Endodermal cell (in vitro differentiated cells): ENCODE measurements at regions not wholly inside any gene's neighbourhood (a gene's known extent, or its start where the extent isn't known, plus 50 kb on each side); places are given as distances from the start of the nearest gene placed in this dataset.
A peak's percentile ranks its signal among the peaks of the same experiment; 100 is the strongest.

Experiments used
- DNase-seq: peaks from one replicate; pipeline ENCODE4 v3.0.0-alpha.2; 2017
- H3K27ac ChIP-seq: 2 replicates; pipeline ENCODE4 v1.5.1; 2013; ENCODE audit warnings: mild to moderate bottlenecking, low read depth, low read length, moderate library complexity
- H3K27me3 ChIP-seq: 2 replicates; pipeline ENCODE4 v1.6.1; 2013; ENCODE audit warnings: mild to moderate bottlenecking, low read length, moderate library complexity; ENCODE audit not compliant: insufficient read depth, control insufficient read depth, poor library complexity, severe bottlenecking
- H3K36me3 ChIP-seq: 2 replicates; pipeline ENCODE4 v1.7.0; 2013; ENCODE audit warnings: mild to moderate bottlenecking, low read length, moderate library complexity; ENCODE audit not compliant: control insufficient read depth, insufficient read depth
- H3K4me1 ChIP-seq: one replicate; pipeline ENCODE4 v1.7.0; 2013; ENCODE audit warnings: low read length; ENCODE audit not compliant: control insufficient read depth, insufficient read depth
- H3K4me3 ChIP-seq: 2 replicates; pipeline ENCODE4 v1.5.1; 2013; ENCODE audit warnings: mild to moderate bottlenecking, low read length, moderate library complexity
- H3K9ac ChIP-seq: 2 replicates; pipeline ENCODE4 v1.6.1; 2013; ENCODE audit warnings: mild to moderate bottlenecking, low read length, moderate library complexity; ENCODE audit not compliant: poor library complexity, severe bottlenecking; ENCODE audit errors: extremely low read depth
- H3K9me3 ChIP-seq: 2 replicates; pipeline ENCODE4 v1.6.1; 2013; ENCODE audit warnings: mild to moderate bottlenecking, low read length, moderate library complexity; ENCODE audit not compliant: control insufficient read depth
- H3K27ac Mint-ChIP-seq: 2 replicates; pipeline ENCODE4 v1.8.0; 2020; ENCODE audit warnings: mixed read lengths
- H3K27me3 Mint-ChIP-seq: 2 replicates; pipeline ENCODE4 v1.8.0; 2021; ENCODE audit warnings: mild to moderate bottlenecking, mixed read lengths; ENCODE audit not compliant: insufficient read depth
- H3K36me3 Mint-ChIP-seq: 2 replicates; pipeline ENCODE4 v1.8.0; 2020; ENCODE audit warnings: low read depth, mixed read lengths
- H3K4me1 Mint-ChIP-seq: 2 replicates; pipeline ENCODE4 v1.8.0; 2020; ENCODE audit warnings: mixed read lengths
- H3K4me3 Mint-ChIP-seq: 2 replicates; pipeline ENCODE4 v1.8.0; 2020; ENCODE audit warnings: mild to moderate bottlenecking, moderate library complexity, mixed read lengths
- H3K9me3 Mint-ChIP-seq: 2 replicates; pipeline ENCODE4 v1.8.0; 2020; ENCODE audit warnings: mild to moderate bottlenecking, mixed read lengths
- WGBS, 2 experiments: methylation state at CpG; one replicate each; pipeline versions ENCODE4 v1.1.5 to v1.1.7; 2013; ENCODE audit warnings: missing lambda C conversion rate in 2 of 2, mixed read lengths in 1 of 2; ENCODE audit not compliant: insufficient coverage in 1 of 2, insufficient read length in 1 of 2; 5-methylcytosine and 5-hydroxymethylcytosine counted together
- TF ChIP-seq, protein P1 (sequence below): fragments of 200-600 bp; sonication (generic); conservative IDR thresholded peaks from 2 replicates; pipeline ENCODE4 v1.5.0; 2021; ENCODE audit warnings: antibody characterized with exemption, mild to moderate bottlenecking

DNA sequence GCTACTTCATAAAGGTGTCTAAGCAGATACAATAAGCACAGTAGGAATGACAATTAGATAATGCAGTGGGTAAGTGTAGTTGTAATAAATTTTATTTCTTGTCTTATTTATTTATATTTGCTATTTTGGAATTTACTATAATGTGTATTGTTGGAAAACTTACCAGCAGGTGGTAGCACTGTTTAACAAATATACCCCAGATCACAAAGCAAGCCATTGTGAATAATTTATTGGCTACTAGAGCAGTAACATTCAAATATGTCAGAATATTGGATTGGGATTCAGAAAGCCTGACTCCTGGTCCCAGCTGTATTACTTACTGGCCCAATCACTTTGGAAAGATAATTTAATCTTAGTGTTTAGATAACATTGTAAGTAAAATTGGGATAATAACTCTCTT, 78.0 kb downstream of the ISOC1 start:
- Histone ChIP-seq H3K36me3 (no peaks in the 10 kb centered on the region), H3K9ac (no peak overlapping the region), H3K4me3 (no peak overlapping the region), H3K27ac (no peak overlapping the region), H3K9me3 (peaks cover 8% of the 10 kb centered on the region), H3K27me3 (no peaks in the 10 kb centered on the region), H3K4me1 (peaks cover 17% of the 10 kb centered on the region)
- no peak overlapping the region for H3K27ac Mint-ChIP-seq
- peaks cover 4% of the 10 kb centered on the region for H3K9me3 Mint-ChIP-seq
- no peak for DNase-seq
- TF ChIP-seq, protein P1, sequence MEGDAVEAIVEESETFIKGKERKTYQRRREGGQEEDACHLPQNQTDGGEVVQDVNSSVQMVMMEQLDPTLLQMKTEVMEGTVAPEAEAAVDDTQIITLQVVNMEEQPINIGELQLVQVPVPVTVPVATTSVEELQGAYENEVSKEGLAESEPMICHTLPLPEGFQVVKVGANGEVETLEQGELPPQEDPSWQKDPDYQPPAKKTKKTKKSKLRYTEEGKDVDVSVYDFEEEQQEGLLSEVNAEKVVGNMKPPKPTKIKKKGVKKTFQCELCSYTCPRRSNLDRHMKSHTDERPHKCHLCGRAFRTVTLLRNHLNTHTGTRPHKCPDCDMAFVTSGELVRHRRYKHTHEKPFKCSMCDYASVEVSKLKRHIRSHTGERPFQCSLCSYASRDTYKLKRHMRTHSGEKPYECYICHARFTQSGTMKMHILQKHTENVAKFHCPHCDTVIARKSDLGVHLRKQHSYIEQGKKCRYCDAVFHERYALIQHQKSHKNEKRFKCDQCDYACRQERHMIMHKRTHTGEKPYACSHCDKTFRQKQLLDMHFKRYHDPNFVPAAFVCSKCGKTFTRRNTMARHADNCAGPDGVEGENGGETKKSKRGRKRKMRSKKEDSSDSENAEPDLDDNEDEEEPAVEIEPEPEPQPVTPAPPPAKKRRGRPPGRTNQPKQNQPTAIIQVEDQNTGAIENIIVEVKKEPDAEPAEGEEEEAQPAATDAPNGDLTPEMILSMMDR = peak; percentile 65
- no peak overlapping the region for H3K4me3 Mint-ChIP-seq
- H3K27me3 Mint-ChIP-seq = no peaks in the 10 kb centered on the region
- peaks cover 33% of the 10 kb centered on the region for H3K4me1 Mint-ChIP-seq
- H3K36me3 Mint-ChIP-seq = peaks cover 2% of the 10 kb centered on the region

GRCh38 chr5:129173771-129174170, 79.2 kb downstream of the ISOC1 start:
- Mint-ChIP-seq H3K36me3 (peaks cover 2% of the 10 kb centered on the region), H3K4me1 (peaks cover 33% of the 10 kb centered on the region), H3K27ac (no peak overlapping the region), H3K4me3 (no peak overlapping the region), H3K9me3 (peaks cover 7% of the 10 kb centered on the region), H3K27me3 (no peaks in the 10 kb centered on the region)
- no peak overlapping the region for H3K9ac ChIP-seq
- no peak overlapping the region for H3K27ac ChIP-seq
- H3K4me1 ChIP-seq = peaks cover 17% of the 10 kb centered on the region
- peaks cover 12% of the 10 kb centered on the region for H3K9me3 ChIP-seq
- TF ChIP-seq, protein P1 = no peak
- no peaks in the 10 kb centered on the region for H3K27me3 ChIP-seq
- no peaks in the 10 kb centered on the region for H3K36me3 ChIP-seq
- DNase-seq = no peak
- no peak overlapping the region for H3K4me3 ChIP-seq

DNA sequence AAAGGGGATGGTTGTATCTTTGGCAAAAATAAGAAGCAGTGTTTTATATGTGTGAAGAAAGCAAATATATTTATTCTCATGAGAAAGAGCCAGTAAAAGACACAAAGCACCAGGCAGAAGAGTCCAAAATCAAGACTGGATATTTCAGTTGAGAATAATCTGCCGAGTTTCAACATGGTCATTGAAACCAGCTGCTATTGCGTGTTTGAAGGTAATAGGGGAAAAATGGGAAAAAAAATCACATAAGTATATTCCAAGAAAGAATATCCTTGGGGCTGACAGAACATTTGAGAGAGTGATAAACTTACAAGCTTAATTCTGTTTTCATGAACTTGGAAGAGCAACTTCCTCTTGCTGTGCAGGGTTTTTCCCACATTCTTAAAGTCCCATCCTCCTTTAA, 79.9 kb downstream of the ISOC1 start:
- Histone ChIP-seq H3K9ac (no peak overlapping the region), H3K27ac (no peak overlapping the region), H3K9me3 (peaks cover 12% of the 10 kb centered on the region), H3K27me3 (no peaks in the 10 kb centered on the region), H3K36me3 (no peaks in the 10 kb centered on the region), H3K4me1 (peaks cover 17% of the 10 kb centered on the region), H3K4me3 (no peak overlapping the region)
- Mint-ChIP-seq H3K4me1 (peaks cover 33% of the 10 kb centered on the region), H3K36me3 (peaks cover 2% of the 10 kb centered on the region), H3K27ac (no peak overlapping the region), H3K9me3 (peaks cover 7% of the 10 kb centered on the region), H3K27me3 (no peaks in the 10 kb centered on the region), H3K4me3 (no peak overlapping the region)
- TF ChIP-seq, protein P1 = no peak
- DNase-seq = no peak
- 79 to 100% methylated on average over 1 to 2 of the region's 2 CpGs for whole genome bisulfite sequencing, 2 experiments
